ENCODE measurements at regions not wholly inside any gene's neighbourhood (a gene's known extent, or its start where the extent isn't known, plus 50 kb on each side); places are given as distances from the start of the nearest gene placed in this dataset.

DNA sequence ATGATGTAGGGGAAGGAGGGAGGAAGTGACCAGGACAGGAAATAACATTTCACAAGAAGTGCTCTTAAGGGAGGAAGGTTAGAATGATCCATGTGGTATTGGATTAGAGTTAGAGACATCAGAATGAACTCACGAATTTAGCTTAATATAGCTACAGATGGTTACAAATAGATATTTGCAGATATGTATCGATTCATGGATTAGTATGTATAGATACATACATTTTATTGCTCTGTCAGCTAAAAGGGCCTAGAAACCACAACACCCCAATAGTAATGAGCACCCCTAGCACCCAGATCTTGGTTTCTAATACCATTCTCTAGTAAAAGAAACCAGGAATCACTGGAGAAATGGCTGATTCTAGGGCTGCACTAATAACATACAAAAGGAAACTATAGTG lies 59.6 kb upstream of the LTBP1 start:
- TF ChIP-seq, protein P1, sequence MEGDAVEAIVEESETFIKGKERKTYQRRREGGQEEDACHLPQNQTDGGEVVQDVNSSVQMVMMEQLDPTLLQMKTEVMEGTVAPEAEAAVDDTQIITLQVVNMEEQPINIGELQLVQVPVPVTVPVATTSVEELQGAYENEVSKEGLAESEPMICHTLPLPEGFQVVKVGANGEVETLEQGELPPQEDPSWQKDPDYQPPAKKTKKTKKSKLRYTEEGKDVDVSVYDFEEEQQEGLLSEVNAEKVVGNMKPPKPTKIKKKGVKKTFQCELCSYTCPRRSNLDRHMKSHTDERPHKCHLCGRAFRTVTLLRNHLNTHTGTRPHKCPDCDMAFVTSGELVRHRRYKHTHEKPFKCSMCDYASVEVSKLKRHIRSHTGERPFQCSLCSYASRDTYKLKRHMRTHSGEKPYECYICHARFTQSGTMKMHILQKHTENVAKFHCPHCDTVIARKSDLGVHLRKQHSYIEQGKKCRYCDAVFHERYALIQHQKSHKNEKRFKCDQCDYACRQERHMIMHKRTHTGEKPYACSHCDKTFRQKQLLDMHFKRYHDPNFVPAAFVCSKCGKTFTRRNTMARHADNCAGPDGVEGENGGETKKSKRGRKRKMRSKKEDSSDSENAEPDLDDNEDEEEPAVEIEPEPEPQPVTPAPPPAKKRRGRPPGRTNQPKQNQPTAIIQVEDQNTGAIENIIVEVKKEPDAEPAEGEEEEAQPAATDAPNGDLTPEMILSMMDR (IDR thresholded peaks at IDR 0.05; ENCODE audit: control extremely low read depth in 1 of 3, insufficient read depth in 1 of 3, low read depth in 1 of 3, low read length in 3 of 3) = no peak
- TF ChIP-seq ZNF274 (IDR thresholded peaks at IDR 0.05; ENCODE audit: borderline replicate concordance, extremely low read depth, low read length) (no peak), POLR2A (IDR thresholded peaks at IDR 0.05; ENCODE audit: control extremely low read depth in 1 of 2, low read depth in 2 of 2, low read length in 2 of 2) (no peak), PHF8 (conservative IDR thresholded peaks at IDR 0.05; ENCODE audit: low read depth, low read length) (no peak), CREB1 (IDR thresholded peaks at IDR 0.05) (no peak), SIN3A (conservative IDR thresholded peaks at IDR 0.05 in 1 of 2, IDR thresholded peaks at IDR 0.05 in 1 of 2; ENCODE audit: low read depth in 1 of 2, low read length in 2 of 2) (no peak), GABPA (IDR thresholded peaks at IDR 0.05; ENCODE audit: borderline replicate concordance, insufficient read depth, low read length) (no peak), EZH2 (IDR thresholded peaks at IDR 0.05; ENCODE audit: low read depth, low read length, severe bottlenecking) (no peak)
